NCI-H1694 treated with DMSO at 0.1 percent for 48 hours (cell line): ENCODE measurements at regions not wholly inside any gene's neighbourhood (a gene's known extent, or its start where the extent isn't known, plus 50 kb on each side); places are given as distances from the start of the nearest gene placed in this dataset.

ENCODE experiments used
- DNase-seq: peaks from one replicate; lab custom pipeline; 2025; lab: John Stamatoyannopoulos, UW

GRCh38 chr15:95447486-95447885 lies 883.0 kb upstream of the NR2F2 start:
- DNase-seq, result no peak

DNA sequence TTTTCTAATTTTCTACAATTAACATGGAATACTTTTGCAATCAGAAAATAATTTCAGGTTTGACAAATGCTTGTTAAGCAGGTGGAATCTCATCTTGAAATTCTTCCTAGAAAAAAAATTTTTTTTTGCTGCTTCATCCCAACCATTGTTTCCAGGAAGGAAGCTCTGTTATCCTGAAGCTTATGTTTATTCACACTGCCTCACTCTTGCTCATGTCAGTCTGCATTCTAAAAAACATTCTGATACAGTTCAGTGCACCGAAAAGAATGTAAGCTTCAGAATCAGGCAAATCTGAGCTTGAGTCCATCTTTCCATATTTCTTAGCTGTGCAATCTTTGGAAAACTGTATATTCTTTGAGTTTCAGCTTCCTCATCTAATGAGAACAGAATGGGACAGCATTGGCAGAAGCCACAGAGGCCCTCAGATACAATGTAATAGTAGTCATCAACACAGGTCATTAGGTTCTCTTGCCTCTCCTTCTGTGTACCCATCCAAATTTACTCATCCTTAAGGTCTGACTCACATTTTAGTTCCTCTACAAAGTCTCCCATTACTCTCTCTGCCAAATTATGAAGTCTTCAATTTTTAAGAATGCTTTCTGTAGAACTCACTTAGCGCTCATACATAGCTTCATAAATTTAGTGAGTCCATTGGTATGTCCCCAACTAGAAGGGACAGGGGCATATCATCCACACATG lies 881.8 kb upstream of the NR2F2 start:
- DNase-seq, result no peak

DNA sequence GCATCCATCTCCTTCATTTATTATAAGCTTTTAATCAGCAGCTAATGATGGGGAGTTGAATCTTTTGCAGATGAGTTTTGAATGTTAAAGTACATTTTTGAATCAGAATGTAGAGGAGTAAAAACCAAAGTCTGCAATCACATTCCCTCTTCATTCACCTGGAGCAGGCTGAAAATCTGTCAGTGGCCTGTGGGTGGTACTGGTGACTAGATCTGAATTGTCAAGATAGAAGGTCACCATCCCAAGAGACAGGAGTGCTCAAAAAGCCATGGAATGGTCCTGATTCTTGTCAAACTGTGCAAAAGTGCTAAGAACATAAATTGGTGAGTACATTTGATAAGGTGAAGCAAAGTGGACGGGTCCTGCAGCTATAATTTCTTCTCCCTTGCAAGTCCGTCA lies 881.3 kb upstream of the NR2F2 start:
- DNase-seq, result no peak

DNA sequence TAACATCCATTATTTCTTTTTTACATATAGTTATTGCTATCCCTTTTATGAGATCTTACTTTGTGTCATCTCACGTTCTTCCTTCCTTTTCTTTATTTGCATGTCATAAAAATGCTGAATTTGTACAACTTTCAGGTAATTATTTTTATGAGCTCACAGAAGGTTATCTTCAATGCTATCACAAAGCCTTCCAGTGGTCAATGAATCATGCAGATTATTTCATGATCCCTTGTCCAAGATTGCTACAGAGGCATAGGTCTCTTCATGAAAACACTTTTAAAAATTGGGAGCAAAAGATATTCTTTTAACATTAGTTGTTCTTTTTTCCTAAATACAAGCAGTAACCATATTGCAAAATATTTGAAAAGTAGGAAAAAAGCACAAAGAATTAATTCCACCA lies 880.1 kb upstream of the NR2F2 start:
- no peak for DNase-seq

GRCh38 chr15:95451938-95452337 lies 878.6 kb upstream of the NR2F2 start:
- no peak for DNase-seq

- DNase-seq, result no peak
These were observed 875.9 kb upstream of the NR2F2 start for GRCh38 chr15:95454403-95455262.

DNA sequence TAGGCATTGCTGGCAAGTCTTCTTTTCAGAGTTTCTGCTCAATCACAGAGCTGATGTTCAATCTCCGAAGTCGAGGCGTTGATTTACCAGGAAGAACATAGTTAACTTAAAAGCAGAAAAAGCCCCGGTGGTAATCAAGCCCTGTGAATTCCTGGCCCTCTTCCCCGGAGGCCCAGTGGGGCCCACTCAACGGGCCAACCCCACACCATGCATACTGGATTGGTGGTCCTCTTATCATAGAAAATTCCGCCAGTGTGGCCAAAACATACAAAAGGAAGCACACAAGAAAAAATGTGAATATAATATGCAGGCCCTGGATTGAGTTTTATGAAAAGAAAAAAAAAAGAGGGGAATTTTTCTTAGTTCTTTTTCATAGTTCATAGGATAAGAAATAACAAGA lies 873.0 kb upstream of the NR2F2 start:
- DNase-seq, result no peak

GRCh38 chr15:95458721-95459120 lies 871.8 kb upstream of the NR2F2 start:
- no peak for DNase-seq

DNA sequence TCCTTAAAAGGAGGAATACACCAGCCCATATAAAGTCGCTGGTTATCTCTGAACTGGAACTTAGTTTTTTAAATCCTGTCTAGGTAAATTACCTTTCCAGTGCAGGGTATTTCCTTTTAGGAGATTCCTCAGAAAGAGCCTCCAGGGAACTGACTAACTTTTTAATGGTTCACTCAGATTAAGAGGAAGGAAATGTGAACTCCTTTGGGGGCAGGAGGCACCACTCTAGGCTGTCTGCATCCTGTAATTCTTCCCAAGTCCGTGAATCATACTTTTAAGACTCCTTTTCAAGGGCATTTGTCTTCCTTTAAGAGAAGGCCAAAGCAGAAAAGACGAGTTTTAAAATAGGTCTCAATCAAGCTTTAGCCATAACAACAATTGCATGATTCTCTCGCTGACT lies 871.2 kb upstream of the NR2F2 start:
- DNase-seq, result no peak

DNA sequence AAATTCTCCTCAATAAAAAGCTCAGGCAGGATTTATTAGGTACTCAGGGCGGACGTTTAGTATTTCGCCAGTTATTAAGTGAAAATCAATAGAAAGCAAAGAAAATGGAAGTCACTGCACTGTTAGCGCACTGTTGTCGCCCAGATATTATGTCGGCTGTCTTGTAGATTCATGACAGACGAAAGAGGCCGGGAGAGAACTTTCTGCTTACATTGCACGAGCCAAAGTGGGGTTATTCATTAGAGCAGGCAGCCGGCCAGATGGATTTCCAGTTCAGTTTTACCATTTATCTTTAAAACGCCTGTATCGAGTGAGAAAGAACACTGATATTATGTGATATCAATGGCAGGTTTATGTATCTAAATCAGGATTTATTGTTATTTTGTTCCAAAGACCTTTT lies 866.0 kb upstream of the NR2F2 start:
- no peak for DNase-seq

DNA sequence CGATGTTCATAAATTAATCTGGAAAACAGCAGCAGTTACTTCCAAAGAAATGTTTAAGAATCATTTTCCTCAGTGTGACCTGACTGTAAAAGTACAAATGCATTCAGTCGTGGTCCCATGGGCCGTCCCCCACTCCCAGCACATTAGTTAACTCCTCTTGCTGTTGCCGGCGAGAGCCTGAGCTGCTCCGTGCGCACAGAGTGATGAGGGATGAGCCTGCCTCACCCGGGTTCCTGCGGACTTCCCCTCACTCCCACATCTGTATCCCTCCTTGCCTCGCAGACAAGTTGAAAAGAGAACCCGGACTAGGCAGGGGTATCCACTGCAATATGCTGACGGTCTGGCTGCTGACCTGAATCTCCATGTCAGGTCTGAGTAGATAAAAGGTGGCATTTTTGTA lies 861.7 kb upstream of the NR2F2 start:
- DNase-seq, result no peak

GRCh38 chr15:95469496-95470000 lies 861.0 kb upstream of the NR2F2 start:
- DNase-seq, result no peak

GRCh38 chr15:95470529-95470928 lies 860.0 kb upstream of the NR2F2 start:
- no peak for DNase-seq

DNA sequence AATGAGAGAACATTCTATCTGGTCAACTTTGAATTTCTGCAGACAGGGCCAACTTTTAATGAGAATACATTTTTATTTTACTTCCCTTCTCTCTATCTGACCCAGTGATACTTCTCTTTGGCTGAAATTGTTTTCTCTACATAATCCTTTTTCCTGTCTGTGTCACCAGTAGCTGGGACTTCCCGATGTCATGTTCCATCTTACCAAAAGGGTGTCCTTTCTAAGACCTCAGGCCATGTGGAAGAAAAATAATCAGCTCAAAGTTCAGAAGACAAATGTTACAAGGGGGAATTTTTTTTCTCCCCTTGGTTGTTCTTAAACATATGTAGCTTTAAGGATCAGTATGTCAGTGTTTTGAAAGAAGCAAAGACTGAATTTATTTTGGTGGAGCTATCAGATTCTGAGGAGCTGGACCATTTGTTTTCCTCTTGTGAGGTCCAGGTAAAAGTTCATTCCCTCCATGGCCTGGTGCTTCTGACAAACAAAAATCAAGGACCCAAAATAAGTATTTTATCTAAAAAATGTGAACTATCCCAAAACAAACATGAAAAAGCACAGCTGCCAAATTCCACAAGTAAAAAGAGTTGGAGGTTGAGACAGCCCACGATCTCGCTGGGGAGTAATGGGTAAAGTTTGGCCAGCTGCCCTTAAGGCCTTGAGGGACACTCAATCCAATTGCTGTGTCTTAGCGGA lies 859.4 kb upstream of the NR2F2 start:
- DNase-seq, result no peak

GRCh38 chr15:95471690-95472086 lies 858.8 kb upstream of the NR2F2 start:
- no peak for DNase-seq

DNA sequence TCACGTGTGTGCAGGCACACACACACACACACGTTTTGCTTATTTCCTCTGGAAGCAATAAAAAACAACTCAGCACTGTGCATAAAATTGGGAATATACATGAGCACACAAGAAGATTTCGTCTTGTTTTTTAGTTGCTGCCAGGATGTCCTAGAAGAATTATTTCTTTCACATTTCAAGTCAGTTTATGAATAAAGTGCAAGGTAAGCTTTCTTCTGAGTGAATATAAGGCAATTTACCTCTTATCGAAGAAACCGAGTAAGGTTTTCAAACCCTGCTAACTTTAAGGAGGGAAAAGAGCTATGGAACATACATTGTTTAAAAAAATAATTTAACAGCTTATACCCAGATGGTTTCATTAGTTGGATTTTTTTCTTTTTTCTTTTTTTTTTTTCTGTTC lies 855.4 kb upstream of the NR2F2 start:
- DNase-seq, result no peak

DNA sequence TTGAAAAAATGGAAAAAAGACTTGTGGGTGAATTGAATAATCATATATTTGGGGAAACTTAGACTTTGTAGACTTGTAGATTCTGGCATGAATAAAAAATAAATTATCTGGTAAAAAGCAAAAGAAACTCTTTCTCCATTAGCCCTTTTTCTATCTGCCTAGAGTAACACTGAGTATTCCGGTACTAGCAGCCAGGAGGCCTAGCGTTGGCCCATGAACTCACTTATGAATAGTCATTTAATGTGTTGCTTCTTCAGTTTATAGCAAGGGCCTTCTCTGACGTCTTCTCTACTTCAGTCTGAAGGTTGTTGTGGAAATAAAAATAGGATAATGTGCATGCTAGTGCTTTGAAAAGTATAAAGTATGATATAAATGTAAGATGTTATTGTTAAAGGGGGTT lies 851.2 kb upstream of the NR2F2 start:
- no peak for DNase-seq

DNA sequence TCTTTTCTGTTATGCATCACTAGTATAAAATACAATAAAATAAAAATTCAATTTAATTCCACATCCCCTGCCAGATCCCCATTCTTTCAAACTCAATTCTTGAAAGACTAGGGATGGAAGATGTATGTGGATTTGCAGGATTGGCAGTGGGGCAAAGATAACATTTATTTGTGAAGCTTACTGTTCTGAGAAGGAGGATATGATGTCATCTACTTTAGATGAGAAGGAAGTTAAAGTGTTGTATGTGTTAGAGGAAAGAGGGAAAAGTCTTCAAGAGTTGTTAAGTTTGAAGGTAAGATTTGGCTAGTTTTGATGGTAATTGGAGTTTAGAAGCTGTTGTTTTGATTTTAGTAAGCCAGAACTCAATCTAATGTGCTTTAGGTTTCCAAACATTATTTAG lies 845.1 kb upstream of the NR2F2 start:
- no peak for DNase-seq

DNA sequence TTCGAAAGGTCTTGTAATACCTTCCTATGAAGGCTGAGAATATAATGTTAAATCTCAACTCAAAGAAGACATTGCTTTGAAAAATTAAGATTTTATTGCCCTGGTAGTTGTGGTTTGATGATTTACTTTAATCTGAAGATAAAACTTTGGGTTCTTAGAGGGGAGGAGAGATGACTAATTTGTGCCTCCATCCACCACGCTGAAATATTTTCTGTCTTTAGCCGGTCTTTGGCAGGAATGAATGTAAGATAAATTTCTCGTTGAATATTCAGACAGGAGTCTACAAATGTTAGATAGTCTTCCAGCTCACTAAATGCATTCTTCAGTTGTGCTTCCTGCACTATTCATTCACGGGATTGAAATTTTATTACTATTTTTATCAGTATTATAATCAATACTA lies 844.3 kb upstream of the NR2F2 start:
- DNase-seq, result no peak

DNA sequence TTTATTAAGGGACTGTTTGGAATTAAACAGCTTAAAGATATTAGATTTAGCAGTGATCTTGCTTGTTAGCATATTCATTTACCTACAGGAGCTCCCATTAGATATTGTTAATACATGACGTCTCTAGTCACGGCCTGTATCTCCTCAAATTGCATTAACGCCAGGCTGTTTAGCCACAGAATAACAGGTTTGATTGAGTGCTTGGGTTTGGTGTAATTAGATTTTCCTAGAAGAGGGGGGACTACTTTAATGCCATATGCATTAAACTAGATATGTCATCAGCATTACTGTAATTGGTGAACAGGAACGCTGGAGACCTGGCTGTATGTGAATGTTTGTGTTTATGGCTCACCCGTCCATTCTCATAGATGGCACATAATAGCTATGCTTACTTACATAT lies 841.4 kb upstream of the NR2F2 start:
- DNase-seq, result no peak

DNA sequence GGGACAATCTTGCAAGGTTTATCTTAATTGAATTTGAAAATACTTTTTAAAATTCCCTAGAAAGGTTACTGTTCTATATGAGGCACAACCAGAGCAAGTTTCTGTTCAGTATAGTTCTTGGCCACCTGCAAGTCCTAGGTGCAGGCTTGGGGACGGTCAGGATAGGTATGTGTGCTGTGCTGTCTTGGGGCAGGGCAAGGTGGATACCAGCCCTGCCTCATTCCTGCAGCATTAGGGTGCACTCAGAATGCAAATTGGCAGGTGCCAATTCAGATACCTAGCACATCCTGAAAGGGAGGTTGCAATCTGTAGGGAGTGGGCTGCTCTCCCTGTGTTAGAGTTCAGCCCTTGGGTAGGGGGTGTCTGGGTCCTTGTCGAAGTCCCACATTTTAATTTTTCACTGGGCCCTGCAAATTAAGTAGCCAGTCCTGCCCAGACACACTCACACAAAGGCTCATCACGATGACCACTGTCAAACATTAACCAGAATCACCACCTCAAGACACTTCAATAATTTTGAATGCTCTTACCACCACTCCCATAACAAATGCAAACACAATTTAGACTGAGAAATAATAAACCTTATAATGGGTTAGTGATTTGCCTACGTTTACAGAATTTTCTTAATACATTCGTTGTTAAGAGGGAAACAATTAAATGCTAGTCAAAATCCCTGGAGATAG lies 838.0 kb upstream of the NR2F2 start:
- no peak for DNase-seq

GRCh38 chr15:95494971-95495541 lies 835.4 kb upstream of the NR2F2 start:
- no peak for DNase-seq
